Heart left ventricle (tissue), 16 donors: ENCODE measurements at regions not wholly inside any gene's neighbourhood (a gene's known extent, or its start where the extent isn't known, plus 50 kb on each side); places are given as distances from the start of the nearest gene placed in this dataset.

Experiments used
- ATAC-seq, 4 donors: fragments of 200-7000 bp; cut with Tn5 transposase; one replicate each; pipeline ENCODE4 v1.9.1; 2020 to 2022; ENCODE audit warnings: moderate library complexity in 4 of 4, mild to moderate bottlenecking in 3 of 4, moderate number of reproducible peaks in 1 of 4
- DNase-seq, 5 donors: peaks; one replicate each; pipeline ENCODE4 v3.0.0-alpha.2; 2020
- H3K27ac ChIP-seq, 12 donors: fragments of 200-600 bp; sonication (generic) in 4 of 12; one replicate each; pipeline versions ENCODE4 v1.5.0 to v1.8.0; 2016 to 2022; ENCODE audit warnings: mild to moderate bottlenecking in 2 of 12
- H3K27me3 ChIP-seq, 9 donors: fragments of 200-600 bp; sonication (generic) in 2 of 9; one replicate each; pipeline versions ENCODE4 v1.5.1 to v1.8.0; 2016 to 2022; ENCODE audit warnings: mild to moderate bottlenecking in 3 of 9
- H3K36me3 ChIP-seq, 9 donors: fragments of 200-600 bp; sonication (generic) in 2 of 9; one replicate each; pipeline versions ENCODE4 v1.5.0 to v1.8.0; 2018 to 2022; ENCODE audit warnings: mild to moderate bottlenecking in 2 of 9
- H3K4me1 ChIP-seq, 12 donors: fragments of 200-600 bp; sonication (generic) in 4 of 12; one replicate each; pipeline versions ENCODE4 v1.5.0 to v1.8.0; 2016 to 2022; ENCODE audit warnings: mild to moderate bottlenecking in 3 of 12
- H3K4me3 ChIP-seq, 12 donors: fragments of 200-600 bp; sonication (generic) in 4 of 12; one replicate each; pipeline versions ENCODE4 v1.5.0 to v1.8.0; 2017 to 2022; ENCODE audit warnings: mild to moderate bottlenecking in 9 of 12, moderate library complexity in 4 of 12
- H3K9me3 ChIP-seq, 12 donors: fragments of 200-600 bp; sonication (generic) in 4 of 12; one replicate each; pipeline versions ENCODE4 v1.5.0 to v1.8.0; 2016 to 2022; ENCODE audit warnings: mild to moderate bottlenecking in 1 of 12
- POLR2A ChIP-seq, 2 donors: fragments of 450-650 bp; IDR thresholded peaks; one replicate each; pipeline ENCODE4 v1.6.1; 2017; ENCODE audit warnings: antibody characterized with exemption in 2 of 2, mild to moderate bottlenecking in 2 of 2, moderate library complexity in 2 of 2
- WGBS, 4 donors: extraction: QIAGEN DNeasy Blood & Tissue Kit in 2 of 4; methylation state at CpG; one replicate each; pipeline versions ENCODE4 v1.1.5 to v1.1.7; 2013 to 2018; 5-methylcytosine and 5-hydroxymethylcytosine counted together
- intact Hi-C, 10 donors: fragments of 100-400 bp; cut with DNase I; formaldehyde crosslinking; loops; one replicate each; pipeline versions ENCODE4 v1.11.1 to v1.14.2; 2022
- TF ChIP-seq, protein P1 (sequence below), 12 donors: fragments of 200-600 bp; sonication (generic) in 4 of 12; IDR thresholded peaks; one replicate each; pipeline versions ENCODE4 v1.5.0 to v1.8.0; 2018 to 2022; ENCODE audit warnings: antibody characterized with exemption in 12 of 12, mild to moderate bottlenecking in 5 of 12
- donor health status: ischemic (EF 13 %, LVEDD 7.1; RV severe dilation, severe dysfunction).
- donor health status: healthy with polysubstance abuse.
- donor health status: DM: no; HTN: yes; CAD: no.
- donor health status: DM: no; HTN: no; CAD: no.
- donor health status: ischemic (EF 25% LVEDD 6.9; RV normal size, moderate dysfunction).
- donor health status: ischemic (EF 25% LVEDD 5.7; RV mildly dilated, moderate dysfunction).
- donor health status: healthy.
- donor health status: DM: yes; HTN: yes; CAD: no.
- donor health status: ischemic (EF 35%, LVEDD 5.7; RV mildly dilated, moderate dysfunction).
- donor health status: nonischemic (EF 11% LVEDD 7.7; RV severe dilation, severe dysfunction).
- donor health status: DM: yes; HTN: yes; CAD: no.
- donor health status: PGD.
- donor health status: ischemic (EF 29% LVEDD 5.4; RV normal size, mild dysfunction).
- donor health status: nonischemic (EF 23%, LVEDD 6.1; RV moderate dilation, normal function).

- ATAC-seq (no peak), DNase-seq (no peak)
- H3K36me3 ChIP-seq: no peaks in the 10 kb centered on the region
- H3K27me3 ChIP-seq: no peaks in the 10 kb centered on the region
- TF ChIP-seq POLR2A (IDR thresholded peaks at IDR 0.05): no peak
- TF ChIP-seq, protein P1, sequence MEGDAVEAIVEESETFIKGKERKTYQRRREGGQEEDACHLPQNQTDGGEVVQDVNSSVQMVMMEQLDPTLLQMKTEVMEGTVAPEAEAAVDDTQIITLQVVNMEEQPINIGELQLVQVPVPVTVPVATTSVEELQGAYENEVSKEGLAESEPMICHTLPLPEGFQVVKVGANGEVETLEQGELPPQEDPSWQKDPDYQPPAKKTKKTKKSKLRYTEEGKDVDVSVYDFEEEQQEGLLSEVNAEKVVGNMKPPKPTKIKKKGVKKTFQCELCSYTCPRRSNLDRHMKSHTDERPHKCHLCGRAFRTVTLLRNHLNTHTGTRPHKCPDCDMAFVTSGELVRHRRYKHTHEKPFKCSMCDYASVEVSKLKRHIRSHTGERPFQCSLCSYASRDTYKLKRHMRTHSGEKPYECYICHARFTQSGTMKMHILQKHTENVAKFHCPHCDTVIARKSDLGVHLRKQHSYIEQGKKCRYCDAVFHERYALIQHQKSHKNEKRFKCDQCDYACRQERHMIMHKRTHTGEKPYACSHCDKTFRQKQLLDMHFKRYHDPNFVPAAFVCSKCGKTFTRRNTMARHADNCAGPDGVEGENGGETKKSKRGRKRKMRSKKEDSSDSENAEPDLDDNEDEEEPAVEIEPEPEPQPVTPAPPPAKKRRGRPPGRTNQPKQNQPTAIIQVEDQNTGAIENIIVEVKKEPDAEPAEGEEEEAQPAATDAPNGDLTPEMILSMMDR (IDR thresholded peaks at IDR 0.05): no peak
- intact Hi-C loops: no loop called here
- no peaks in the 10 kb centered on the region for H3K4me1 ChIP-seq
- no peak overlapping the region for H3K4me3 ChIP-seq
- H3K9me3 ChIP-seq: peaks cover 0 to 5% (median 0%) of the 10 kb centered on the region in 12 donors
- no peak overlapping the region for H3K27ac ChIP-seq
Measured at GRCh38 chr2:152910970-152911369, 192.6 kb downstream of the ARL6IP6 start.

- TF ChIP-seq, protein P1 (IDR thresholded peaks at IDR 0.05): no peak
- TF ChIP-seq POLR2A (IDR thresholded peaks at IDR 0.05): no peak
- Histone ChIP-seq H3K27me3 (no peaks in the 10 kb centered on the region), H3K27ac (no peak overlapping the region), H3K9me3 (peaks cover 0 to 5% (median 0%) of the 10 kb centered on the region in 12 donors), H3K4me1 (no peaks in the 10 kb centered on the region), H3K36me3 (no peaks in the 10 kb centered on the region), H3K4me3 (no peak overlapping the region)
- intact Hi-C loops: no loop called here
- ATAC-seq (no peak), DNase-seq (no peak)
- WGBS, 4 donors: 66 to 71% (median 69%) methylated on average over 5 of the region's 5 CpGs
Measured at GRCh38 chr2:152907046-152907445, 188.6 kb downstream of the ARL6IP6 start.

DNA sequence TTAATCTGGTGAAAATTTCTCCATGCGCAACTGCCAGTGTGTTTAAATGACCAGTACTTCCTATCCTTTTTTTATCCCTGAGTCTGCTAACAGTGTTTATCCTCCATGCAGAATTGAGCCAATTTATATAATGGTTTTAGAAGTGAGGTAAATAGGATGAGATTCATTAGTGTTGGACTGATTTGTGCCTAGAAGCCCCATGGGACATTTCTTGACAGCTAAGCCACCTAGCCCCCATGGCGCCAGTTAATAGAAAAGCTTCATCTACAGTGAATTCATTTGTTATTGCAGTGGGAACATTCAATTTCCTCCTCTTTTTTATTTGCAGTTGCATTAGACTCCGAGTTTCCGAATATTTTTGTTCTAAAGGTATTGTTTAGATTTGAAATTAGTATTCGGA lies 175.6 kb downstream of the ARL6IP6 start:
- 70 to 90% (median 89%) methylated on average over 5 of the region's 5 CpGs for WGBS, 4 donors
- no peak for ATAC-seq
- Histone ChIP-seq H3K36me3 (no peaks in the 10 kb centered on the region), H3K4me1 (no peaks in the 10 kb centered on the region), H3K9me3 (no peaks in the 10 kb centered on the region), H3K27me3 (no peaks in the 10 kb centered on the region), H3K27ac (no peak overlapping the region), H3K4me3 (no peak overlapping the region)
- no peak for DNase-seq
- TF ChIP-seq, protein P1 (IDR thresholded peaks at IDR 0.05): no peak
- TF ChIP-seq POLR2A (IDR thresholded peaks at IDR 0.05): no peak
- intact Hi-C loops: no loop called here

- 53 to 59% (median 57%) methylated on average over 2 of the region's 2 CpGs for WGBS, 4 donors
- no peak for TF ChIP-seq POLR2A (IDR thresholded peaks at IDR 0.05)
- TF ChIP-seq, protein P1 (IDR thresholded peaks at IDR 0.05): no peak
- no peak for ATAC-seq
- no peak for DNase-seq
- Histone ChIP-seq H3K9me3 (no peaks in the 10 kb centered on the region), H3K36me3 (no peaks in the 10 kb centered on the region), H3K27me3 (no peaks in the 10 kb centered on the region), H3K4me3 (no peak overlapping the region), H3K4me1 (no peaks in the 10 kb centered on the region), H3K27ac (no peak overlapping the region)
- intact Hi-C loops: no loop called here
Measured at GRCh38 chr2:152890736-152891135, 172.3 kb downstream of the ARL6IP6 start.
